ENCODE measurements at regions not wholly inside any gene's neighbourhood (a gene's known extent, or its start where the extent isn't known, plus 50 kb on each side); places are given as distances from the start of the nearest gene placed in this dataset.
A peak's percentile ranks its signal among the peaks of the same experiment; 100 is the strongest.

DNA sequence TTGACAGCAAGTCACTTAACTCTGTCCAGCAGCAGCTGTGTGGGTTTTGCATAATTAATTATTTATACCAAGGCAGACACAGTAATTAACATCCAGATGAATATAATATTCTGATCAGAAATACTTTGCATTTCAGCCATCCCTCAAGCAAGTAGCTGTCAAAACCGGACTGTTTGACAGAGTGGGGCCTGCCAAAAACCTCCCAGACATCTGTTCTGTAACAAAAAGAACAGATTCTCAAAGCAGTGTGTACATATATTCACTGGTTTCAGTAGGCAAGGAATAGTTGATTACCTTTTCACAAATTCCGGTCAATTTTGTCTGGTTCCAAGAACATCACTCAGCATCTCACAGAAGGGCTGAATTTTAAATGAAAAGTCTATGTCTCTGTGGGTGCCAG is 291.6 kb downstream of the CMPK2 start:
- no peaks in the 10 kb centered on the region for H3K9me2 ChIP-seq (replicated peaks; ENCODE audit: low read length)
- 0 out of 2 replicates have a peak, but pooled peaks cover 9% of the 10 kb centered on the region for H3K27me3 ChIP-seq (ENCODE audit: low read length)
- DNase-seq (no peak), ATAC-seq (no peak)
- no peak overlapping the region for H3K4me2 ChIP-seq (ENCODE audit: low read length)
- ChIA-PET CTCF (no interaction called here), POLR2A (ENCODE audit: unreplicated experiment) (no interaction called here)
- H3K4me3 ChIP-seq (ENCODE audit: low read length) = no peak overlapping the region
- no peak overlapping the region for H3K27ac ChIP-seq (ENCODE audit: low read length)
- no peaks in the 10 kb centered on the region for H3K9me3 ChIP-seq (ENCODE audit: low read length)
- BruUV-seq (replicated peaks) = no TSS peak
- no peak overlapping the region for H3K9ac ChIP-seq (ENCODE audit: low read length)
- no peaks in the 10 kb centered on the region for H3K79me2 ChIP-seq (ENCODE audit: low read length)
- H3F3A ChIP-seq (ENCODE audit: low read length, unreplicated experiment) = no peaks in the 10 kb centered on the region
- no peaks in the 10 kb centered on the region for H3K36me3 ChIP-seq (ENCODE audit: low read depth, low read length)
- TF ChIP-seq EZH2 (IDR thresholded peaks at IDR 0.05; ENCODE audit: low read length, unreplicated experiment) (no peak), EZH2phosphoT487 (IDR thresholded peaks at IDR 0.05; ENCODE audit: borderline replicate concordance, low read length) (no peak)
- TF ChIP-seq, protein P1, sequence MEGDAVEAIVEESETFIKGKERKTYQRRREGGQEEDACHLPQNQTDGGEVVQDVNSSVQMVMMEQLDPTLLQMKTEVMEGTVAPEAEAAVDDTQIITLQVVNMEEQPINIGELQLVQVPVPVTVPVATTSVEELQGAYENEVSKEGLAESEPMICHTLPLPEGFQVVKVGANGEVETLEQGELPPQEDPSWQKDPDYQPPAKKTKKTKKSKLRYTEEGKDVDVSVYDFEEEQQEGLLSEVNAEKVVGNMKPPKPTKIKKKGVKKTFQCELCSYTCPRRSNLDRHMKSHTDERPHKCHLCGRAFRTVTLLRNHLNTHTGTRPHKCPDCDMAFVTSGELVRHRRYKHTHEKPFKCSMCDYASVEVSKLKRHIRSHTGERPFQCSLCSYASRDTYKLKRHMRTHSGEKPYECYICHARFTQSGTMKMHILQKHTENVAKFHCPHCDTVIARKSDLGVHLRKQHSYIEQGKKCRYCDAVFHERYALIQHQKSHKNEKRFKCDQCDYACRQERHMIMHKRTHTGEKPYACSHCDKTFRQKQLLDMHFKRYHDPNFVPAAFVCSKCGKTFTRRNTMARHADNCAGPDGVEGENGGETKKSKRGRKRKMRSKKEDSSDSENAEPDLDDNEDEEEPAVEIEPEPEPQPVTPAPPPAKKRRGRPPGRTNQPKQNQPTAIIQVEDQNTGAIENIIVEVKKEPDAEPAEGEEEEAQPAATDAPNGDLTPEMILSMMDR (conservative IDR thresholded peaks at IDR 0.05; ENCODE audit: low read depth, low read length) = no peak
- H3K4me1 ChIP-seq (ENCODE audit: insufficient read depth, low read length) = no peaks in the 10 kb centered on the region
- intact Hi-C loops (cut with micrococcal nuclease) = no loop called here
- no peak overlapping the region for H2AFZ ChIP-seq (ENCODE audit: low read length)
- no peaks in the 10 kb centered on the region for H4K20me1 ChIP-seq (ENCODE audit: low read length)

- no peak overlapping the region for H3K27ac ChIP-seq (ENCODE audit: low read length)
- H3K27me3 ChIP-seq (ENCODE audit: low read length) = 0 out of 2 replicates have a peak, but pooled peaks cover 9% of the 10 kb centered on the region
- POLR2A ChIA-PET (ENCODE audit: unreplicated experiment) = no interaction called here
- ATAC-seq = no peak
- BruUV-seq (replicated peaks) = no TSS peak
- no peaks in the 10 kb centered on the region for H3K79me2 ChIP-seq (ENCODE audit: low read length)
- peak; percentile 2 for DNase-seq
- TF ChIP-seq EZH2phosphoT487 (IDR thresholded peaks at IDR 0.05; ENCODE audit: borderline replicate concordance, low read length) (no peak), EZH2 (IDR thresholded peaks at IDR 0.05; ENCODE audit: low read length, unreplicated experiment) (no peak)
- TF ChIP-seq, protein P1 (conservative IDR thresholded peaks at IDR 0.05; ENCODE audit: low read depth, low read length) = no peak
- H3K4me3 ChIP-seq (ENCODE audit: low read length) = no peak overlapping the region
- H3K36me3 ChIP-seq (ENCODE audit: low read depth, low read length) = no peaks in the 10 kb centered on the region
- H3K4me2 ChIP-seq (ENCODE audit: low read length) = no peak overlapping the region
- CTCF ChIA-PET = no interaction called here
- no peaks in the 10 kb centered on the region for H3K4me1 ChIP-seq (ENCODE audit: insufficient read depth, low read length)
- intact Hi-C loops (cut with micrococcal nuclease) = no loop called here
- H3K9me3 ChIP-seq (ENCODE audit: low read length) = no peaks in the 10 kb centered on the region
- no peaks in the 10 kb centered on the region for H3F3A ChIP-seq (ENCODE audit: low read length, unreplicated experiment)
- H3K9me2 ChIP-seq (replicated peaks; ENCODE audit: low read length) = no peaks in the 10 kb centered on the region
- no peak overlapping the region for H3K9ac ChIP-seq (ENCODE audit: low read length)
- H4K20me1 ChIP-seq (ENCODE audit: low read length) = no peaks in the 10 kb centered on the region
- no peak overlapping the region for H2AFZ ChIP-seq (ENCODE audit: low read length)
Observed at GRCh38 chr2:6576302-6576701, 289.4 kb downstream of the CMPK2 start.

- no peak for DNase-seq
- Histone ChIP-seq H3K27me3 (ENCODE audit: low read length) (0 out of 2 replicates have a peak, but pooled peaks cover 6% of the 10 kb centered on the region), H3K27ac (ENCODE audit: low read length) (no peak overlapping the region), H3F3A (ENCODE audit: low read length, unreplicated experiment) (no peaks in the 10 kb centered on the region), H3K4me2 (ENCODE audit: low read length) (no peak overlapping the region), H2AFZ (ENCODE audit: low read length) (no peak overlapping the region), H4K20me1 (ENCODE audit: low read length) (no peaks in the 10 kb centered on the region), H3K36me3 (ENCODE audit: low read depth, low read length) (no peaks in the 10 kb centered on the region), H3K4me1 (ENCODE audit: insufficient read depth, low read length) (no peaks in the 10 kb centered on the region), H3K9me3 (ENCODE audit: low read length) (no peaks in the 10 kb centered on the region), H3K4me3 (ENCODE audit: low read length) (no peak overlapping the region), H3K9me2 (replicated peaks; ENCODE audit: low read length) (no peaks in the 10 kb centered on the region), H3K9ac (ENCODE audit: low read length) (no peak overlapping the region), H3K79me2 (ENCODE audit: low read length) (no peaks in the 10 kb centered on the region)
- POLR2A ChIA-PET (ENCODE audit: unreplicated experiment) = no interaction called here
- ATAC-seq = no peak
- BruUV-seq (replicated peaks) = no TSS peak
- TF ChIP-seq EZH2phosphoT487 (IDR thresholded peaks at IDR 0.05; ENCODE audit: borderline replicate concordance, low read length) (no peak), EZH2 (IDR thresholded peaks at IDR 0.05; ENCODE audit: low read length, unreplicated experiment) (no peak)
- TF ChIP-seq, protein P1 (conservative IDR thresholded peaks at IDR 0.05; ENCODE audit: low read depth, low read length) = no peak
- CTCF ChIA-PET = no interaction called here
- intact Hi-C loops (cut with micrococcal nuclease) = no loop called here
Observed at GRCh38 chr2:6577960-6578359, 287.7 kb downstream of the CMPK2 start.
